HEK293 (cell line): ENCODE measurements at regions not wholly inside any gene's neighbourhood (a gene's known extent, or its start where the extent isn't known, plus 50 kb on each side); places are given as distances from the start of the nearest gene placed in this dataset.

Experiments
- CTCF ChIA-PET: fragments of 350-600 bp; formaldehyde crosslinking; extraction: SDS; loops from one replicate; lab custom pipeline; 2021; ENCODE audit warnings: antibody characterized with exemption; lab: Yijun Ruan, JAX
- POLR2A ChIA-PET: fragments of 300-600 bp; formaldehyde crosslinking; extraction: SDS; loops from one replicate; lab custom pipeline; 2020; ENCODE audit warnings: antibody characterized with exemption, inconsistent platforms; lab: Yijun Ruan, JAX
- H3K27ac ChIP-seq: fragments of 200-500 bp; sonication (Bioruptor generic); 2 replicates; pipeline ENCODE4 v1.5.1; 2014; ENCODE audit warnings: low read depth, low read length, control low read depth, inconsistent platforms; ENCODE audit errors: extremely low read depth
- H3K36me3 ChIP-seq, 2 experiments: fragments of 200-500 bp in 1 of 2; sonication (Bioruptor generic) in 1 of 2; 1 replicate in 1 of 2; 2 replicates in 1 of 2; pipeline ENCODE4 v1.5.1; 2014 to 2017; ENCODE audit warnings: inconsistent platforms in 2 of 2, low read length in 2 of 2; ENCODE audit not compliant: control insufficient read depth in 2 of 2, insufficient read depth in 1 of 2
- H3K4me1 ChIP-seq: fragments of 200-500 bp; sonication (Bioruptor generic); 2 replicates; pipeline ENCODE4 v1.5.1; 2014; ENCODE audit warnings: mild to moderate bottlenecking, low read length, inconsistent platforms; ENCODE audit not compliant: control insufficient read depth, insufficient read depth
- H3K4me3 ChIP-seq: 2 replicates; pipeline ENCODE4 v1.5.1; 2011; ENCODE audit warnings: low read depth, mild to moderate bottlenecking, control low read depth, low read length, moderate library complexity
- H3K9me3 ChIP-seq: fragments of 200-500 bp; sonication (Bioruptor generic); 2 replicates; pipeline ENCODE4 v1.5.1; 2014; ENCODE audit warnings: low read depth, low read length, inconsistent platforms; ENCODE audit not compliant: control insufficient read depth, insufficient read depth
- EGR2 ChIP-seq: fragments of 450-650 bp; formaldehyde crosslinking; IDR thresholded peaks from 2 replicates; pipeline ENCODE4 v1.5.1; 2016; ENCODE audit warnings: low read depth, missing biosample characterization, missing genetic modification characterization
- PRDM10 ChIP-seq: fragments of 450-650 bp; formaldehyde crosslinking; IDR thresholded peaks from 2 replicates; pipeline ENCODE4 v1.5.1; 2016; ENCODE audit warnings: missing biosample characterization, missing genetic modification characterization
- PRDM2 ChIP-seq: fragments of 450-650 bp; formaldehyde crosslinking; IDR thresholded peaks from 2 replicates; pipeline ENCODE4 v1.5.1; 2016; ENCODE audit warnings: missing biosample characterization, missing genetic modification characterization, borderline replicate concordance
- ZBTB1 ChIP-seq: fragments of 450-650 bp; formaldehyde crosslinking; IDR thresholded peaks from 2 replicates; pipeline ENCODE4 v1.5.1; 2016; ENCODE audit warnings: missing biosample characterization, missing genetic modification characterization
- ZBTB17 ChIP-seq: fragments of 450-650 bp; formaldehyde crosslinking; IDR thresholded peaks from 2 replicates; pipeline ENCODE4 v1.5.1; 2016; ENCODE audit warnings: missing biosample characterization, missing genetic modification characterization
- ZBTB20 ChIP-seq: fragments of 450-650 bp; formaldehyde crosslinking; IDR thresholded peaks from 2 replicates; pipeline ENCODE4 v1.5.1; 2016; ENCODE audit warnings: missing biosample characterization, missing genetic modification characterization
- ZBTB21 ChIP-seq: fragments of 450-650 bp; formaldehyde crosslinking; IDR thresholded peaks from 2 replicates; pipeline ENCODE4 v1.5.1; 2017; ENCODE audit warnings: missing biosample characterization, missing genetic modification characterization
- ZNF114 ChIP-seq: fragments of 450-650 bp; formaldehyde crosslinking; IDR thresholded peaks from 2 replicates; pipeline ENCODE4 v1.5.0; 2017; ENCODE audit warnings: missing biosample characterization, missing genetic modification characterization
- ZNF169 ChIP-seq: fragments of 450-650 bp; formaldehyde crosslinking; IDR thresholded peaks from 2 replicates; pipeline ENCODE4 v1.5.1; 2016; ENCODE audit warnings: missing biosample characterization, missing genetic modification characterization
- ZNF221 ChIP-seq: fragments of 450-650 bp; formaldehyde crosslinking; IDR thresholded peaks from 2 replicates; pipeline ENCODE4 v1.5.1; 2017; ENCODE audit warnings: missing biosample characterization, missing genetic modification characterization, borderline replicate concordance
- ZNF239 ChIP-seq: fragments of 450-650 bp; formaldehyde crosslinking; IDR thresholded peaks from 2 replicates; pipeline ENCODE4 v1.5.1; 2016; ENCODE audit warnings: missing biosample characterization, missing genetic modification characterization
- ZNF26 ChIP-seq: fragments of 450-650 bp; formaldehyde crosslinking; IDR thresholded peaks from 2 replicates; pipeline ENCODE4 v1.5.1; 2016; ENCODE audit warnings: missing biosample characterization, missing genetic modification characterization
- ZNF433 ChIP-seq: fragments of 450-650 bp; formaldehyde crosslinking; IDR thresholded peaks from 2 replicates; pipeline ENCODE4 v1.5.1; 2016; ENCODE audit warnings: missing biosample characterization, missing genetic modification characterization, low read depth
- ZNF521 ChIP-seq: fragments of 450-650 bp; formaldehyde crosslinking; IDR thresholded peaks from 2 replicates; pipeline ENCODE4 v1.5.1; 2017; ENCODE audit warnings: missing biosample characterization, mild to moderate bottlenecking, missing genetic modification characterization
- ZNF529 ChIP-seq: fragments of 450-650 bp; formaldehyde crosslinking; IDR thresholded peaks from 2 replicates; pipeline ENCODE4 v1.5.1; 2017; ENCODE audit warnings: missing genetic modification characterization, missing biosample characterization; ENCODE audit not compliant: insufficient replicate concordance
- ZNF549 ChIP-seq: fragments of 450-650 bp; IDR thresholded peaks from 2 replicates; pipeline ENCODE4 v1.5.1; 2018; ENCODE audit warnings: missing biosample characterization, missing genetic modification characterization, mild to moderate bottlenecking, inconsistent platforms, moderate library complexity
- ZNF560 ChIP-seq: fragments of 450-650 bp; formaldehyde crosslinking; IDR thresholded peaks from 2 replicates; pipeline ENCODE4 v1.5.1; 2017; ENCODE audit warnings: missing biosample characterization, missing genetic modification characterization, borderline replicate concordance
- ZNF580 ChIP-seq: fragments of 450-650 bp; formaldehyde crosslinking; IDR thresholded peaks from 2 replicates; pipeline ENCODE4 v1.5.1; 2016; ENCODE audit warnings: missing biosample characterization, missing genetic modification characterization
- ZNF585B ChIP-seq: fragments of 450-650 bp; formaldehyde crosslinking; IDR thresholded peaks from 2 replicates; pipeline ENCODE4 v1.5.1; 2016; ENCODE audit warnings: missing biosample characterization, missing genetic modification characterization
- ZNF596 ChIP-seq: fragments of 450-650 bp; IDR thresholded peaks from 2 replicates; pipeline ENCODE4 v1.5.0; 2018; ENCODE audit warnings: missing biosample characterization, mild to moderate bottlenecking, missing genetic modification characterization, moderate library complexity
- ZNF843 ChIP-seq: fragments of 450-650 bp; formaldehyde crosslinking; IDR thresholded peaks from 2 replicates; pipeline ENCODE4 v1.5.1; 2016; ENCODE audit warnings: missing biosample characterization, missing genetic modification characterization

GRCh38 chrX:16526003-16526402, 124.0 kb upstream of the S100G start:
- ChIA-PET POLR2A (no interaction called here), CTCF (interaction anchor here (1.0 kb wide), 1 partner anchor 1012 kb away, joined by 3 read pairs; no protein-coding TSS in a partner anchor)
- Histone ChIP-seq H3K27ac (no peak overlapping the region), H3K4me1 (no peaks in the 10 kb centered on the region), H3K4me3 (no peak overlapping the region), H3K36me3 (no peaks in the 10 kb centered on the region), H3K9me3 (peaks cover 6% of the 10 kb centered on the region)
- TF ChIP-seq ZNF585B (tag by site-specific recombination): peak; percentile 95
- no peak for TF ChIP-seq ZNF560 (tag by site-specific recombination)
- TF ChIP-seq, all 188 proteins: peak for 1

DNA sequence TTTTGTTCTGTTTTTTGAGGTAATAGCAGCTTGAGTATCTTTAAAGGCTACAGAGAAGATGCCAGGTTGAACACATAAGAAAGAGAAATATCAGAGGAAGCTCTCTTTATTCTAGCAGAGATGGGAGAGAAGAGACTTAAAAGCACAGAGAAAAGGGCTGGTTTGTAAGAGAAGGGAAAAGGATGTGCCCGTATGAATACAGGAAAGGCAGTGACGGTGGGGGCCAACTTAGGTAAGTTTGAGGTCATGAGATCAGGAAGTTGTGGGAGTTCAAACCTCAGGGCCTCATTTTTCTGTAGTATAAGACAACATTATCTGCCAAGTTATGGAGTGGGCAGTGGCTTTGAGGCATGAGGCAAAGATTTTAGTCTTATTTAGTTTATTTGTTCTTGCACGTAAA, 121.3 kb upstream of the S100G start:
- TF ChIP-seq ZNF239 (tag by site-specific recombination): no peak
- no peak for TF ChIP-seq ZNF221 (tag by site-specific recombination)
- no peak for TF ChIP-seq ZBTB1 (tag by site-specific recombination)
- no peak for TF ChIP-seq ZNF580 (tag by site-specific recombination)
- TF ChIP-seq ZNF169 (tag by site-specific recombination): no peak
- no peak for TF ChIP-seq ZBTB21 (tag by site-specific recombination)
- no peak for TF ChIP-seq ZNF521 (tag by site-specific recombination)
- no peak for TF ChIP-seq ZNF549 (tag by site-specific recombination)
- no peak for TF ChIP-seq PRDM2 (tag by site-specific recombination)
- no peak for TF ChIP-seq ZNF26 (tag by site-specific recombination)
- TF ChIP-seq ZNF596 (tag by site-specific recombination): no peak
- no peak for TF ChIP-seq ZBTB20 (tag by site-specific recombination)
- no peak for TF ChIP-seq ZNF529 (tag by site-specific recombination)
- TF ChIP-seq PRDM10 (tag by site-specific recombination): no peak
- no peak for TF ChIP-seq EGR2 (tag by site-specific recombination)
- TF ChIP-seq ZNF114: no peak
- no peak for TF ChIP-seq ZBTB17 (tag by site-specific recombination)
- TF ChIP-seq ZNF433: no peak
- no peak for TF ChIP-seq ZNF843 (tag by site-specific recombination)
- ChIA-PET POLR2A (no interaction called here), CTCF (no interaction called here)
- Histone ChIP-seq H3K9me3 (peaks cover 4% of the 10 kb centered on the region), H3K27ac (no peak overlapping the region), H3K4me3 (no peak overlapping the region), H3K4me1 (no peaks in the 10 kb centered on the region), H3K36me3 (no peaks in the 10 kb centered on the region)
